GM23338 (cell line): ENCODE measurements at regions not wholly inside any gene's neighbourhood (a gene's known extent, or its start where the extent isn't known, plus 50 kb on each side); places are given as distances from the start of the nearest gene placed in this dataset.

Experiments used
- ATAC-seq: fragments of 200-7000 bp; cut with Tn5 transposase; 3 replicates; pipeline ENCODE4 v1.9.1; 2020
- DNase-seq: peaks from one replicate; pipeline ENCODE4 v3.0.0-alpha.2; 2015; ENCODE audit warnings: low spot score
- H2AFZ ChIP-seq: fragments of 200-600 bp; sonication (generic); 2 replicates; pipeline ENCODE4 v1.8.0; 2016; ENCODE audit warnings: antibody characterized with exemption, mild to moderate bottlenecking, moderate library complexity
- H3F3A ChIP-seq: fragments of 200-600 bp; sonication (generic); replicated peaks from 2 replicates; pipeline ENCODE4 v1.8.0; 2017; ENCODE audit warnings: antibody characterized with exemption, mixed run types, low read depth
- H3K27ac ChIP-seq: fragments of 200-600 bp; sonication (generic); 2 replicates; pipeline ENCODE4 v1.6.1; 2016; ENCODE audit warnings: low read depth
- H3K27me3 ChIP-seq: fragments of 200-600 bp; sonication (generic); 2 replicates; pipeline ENCODE4 v1.8.0; 2016; ENCODE audit warnings: mild to moderate bottlenecking, mixed run types, moderate library complexity; ENCODE audit not compliant: insufficient read depth
- H3K36me3 ChIP-seq: fragments of 200-600 bp; sonication (generic); 2 replicates; pipeline ENCODE4 v1.8.0; 2016; ENCODE audit warnings: mild to moderate bottlenecking; ENCODE audit not compliant: insufficient read depth
- H3K4me1 ChIP-seq: fragments of 200-600 bp; sonication (generic); 2 replicates; pipeline ENCODE4 v1.8.0; 2016; ENCODE audit warnings: mild to moderate bottlenecking, moderate library complexity; ENCODE audit not compliant: insufficient read depth
- H3K4me2 ChIP-seq: fragments of 200-600 bp; sonication (generic); 2 replicates; pipeline ENCODE4 v1.7.1; 2017; ENCODE audit warnings: mixed run types
- H3K4me3 ChIP-seq: fragments of 200-600 bp; sonication (generic); 2 replicates; pipeline ENCODE4 v1.6.1; 2016; ENCODE audit warnings: mixed run types
- H3K79me2 ChIP-seq: fragments of 200-600 bp; sonication (generic); replicated peaks from 2 replicates; pipeline ENCODE4 v1.8.0; 2017; ENCODE audit warnings: mild to moderate bottlenecking; ENCODE audit not compliant: insufficient read depth
- H3K9me2 ChIP-seq: fragments of 200-600 bp; sonication (generic); 2 replicates; pipeline ENCODE4 v1.8.0; 2017; ENCODE audit not compliant: insufficient read depth
- H4K20me1 ChIP-seq: fragments of 200-600 bp; sonication (generic); replicated peaks from 2 replicates; pipeline ENCODE4 v1.8.0; 2017; ENCODE audit warnings: mild to moderate bottlenecking; ENCODE audit not compliant: insufficient read depth
- H3K27ac Mint-ChIP-seq: 2 replicates; pipeline ENCODE4 v1.8.0; 2020; ENCODE audit warnings: inconsistent platforms, mild to moderate bottlenecking, moderate library complexity, mixed read lengths
- H3K27me3 Mint-ChIP-seq: 3 replicates; pipeline ENCODE4 v1.8.0; 2022; ENCODE audit warnings: low read depth, mild to moderate bottlenecking, moderate library complexity, mixed read lengths, inconsistent platforms; ENCODE audit not compliant: insufficient read depth, poor library complexity
- H3K36me3 Mint-ChIP-seq: 3 replicates; pipeline ENCODE4 v1.8.0; 2021; ENCODE audit warnings: low read depth, mild to moderate bottlenecking, inconsistent platforms, moderate library complexity, mixed read lengths
- H3K4me1 Mint-ChIP-seq: 3 replicates; pipeline ENCODE4 v1.8.0; 2020; ENCODE audit warnings: mild to moderate bottlenecking, inconsistent platforms, mixed read lengths
- H3K4me3 Mint-ChIP-seq: 3 replicates; pipeline ENCODE4 v1.8.0; 2021; ENCODE audit warnings: moderate library complexity, mild to moderate bottlenecking, inconsistent platforms, mixed read lengths
- H3K9me3 Mint-ChIP-seq: 3 replicates; pipeline ENCODE4 v1.8.0; 2020; ENCODE audit warnings: moderate library complexity, mild to moderate bottlenecking, inconsistent platforms, mixed read lengths
- CREB1 ChIP-seq: fragments of 250-450 bp; sonication (Bioruptor Pico); IDR thresholded peaks from 2 replicates; pipeline ENCODE4 v1.5.0; 2020; ENCODE audit warnings: low read depth, mild to moderate bottlenecking, moderate library complexity
- EZH2 ChIP-seq: fragments of 200-600 bp; sonication (generic); IDR thresholded peaks from one replicate; pipeline ENCODE4 v1.8.0; 2017; ENCODE audit warnings: antibody characterized with exemption, mild to moderate bottlenecking, low read depth; ENCODE audit not compliant: unreplicated experiment
- EZH2phosphoT487 ChIP-seq: fragments of 200-600 bp; sonication (generic); IDR thresholded peaks from one replicate; pipeline ENCODE4 v1.8.1; 2018; ENCODE audit warnings: antibody characterized with exemption; ENCODE audit not compliant: unreplicated experiment
- JUNB ChIP-seq: IDR thresholded peaks from one replicate; pipeline ENCODE4 v1.6.1; 2016; ENCODE audit warnings: antibody characterized with exemption; ENCODE audit not compliant: unreplicated experiment
- NANOG ChIP-seq: IDR thresholded peaks from 2 replicates; pipeline ENCODE4 v1.6.1; 2016; ENCODE audit warnings: antibody characterized with exemption, borderline replicate concordance
- POLR2AphosphoS5 ChIP-seq: IDR thresholded peaks from 2 replicates; pipeline ENCODE4 v1.6.1; 2016; ENCODE audit warnings: antibody characterized with exemption, low read depth
- REST ChIP-seq: IDR thresholded peaks from one replicate; pipeline ENCODE4 v1.6.1; 2018; ENCODE audit warnings: antibody characterized with exemption; ENCODE audit not compliant: unreplicated experiment
- STAT1 ChIP-seq: IDR thresholded peaks from one replicate; pipeline ENCODE4 v1.6.1; 2016; ENCODE audit warnings: antibody characterized with exemption; ENCODE audit not compliant: unreplicated experiment
- ZNF114 ChIP-seq: fragments of 250-450 bp; sonication (Bioruptor Pico); IDR thresholded peaks from 2 replicates; pipeline ENCODE4 v1.5.0; 2020; ENCODE audit warnings: mild to moderate bottlenecking, moderate library complexity
- TF ChIP-seq, protein P1 (sequence below), 2 experiments: fragments of 200-600 bp in 1 of 2; sonication (generic) in 1 of 2; conservative IDR thresholded peaks; 2 replicates each; pipeline versions ENCODE4 v1.5.1 to v1.6.1; 2016 to 2017; ENCODE audit warnings: antibody characterized with exemption in 2 of 2, low read depth in 2 of 2, mild to moderate bottlenecking in 2 of 2, moderate library complexity in 1 of 2
- TF ChIP-seq, protein P2 (sequence below): IDR thresholded peaks from 2 replicates; pipeline ENCODE4 v1.6.1; 2016; ENCODE audit warnings: antibody characterized with exemption

- ATAC-seq (no peak), DNase-seq (peak; percentile 48)
- Histone ChIP-seq H3F3A (no peaks in the 10 kb centered on the region), H3K79me2 (no peaks in the 10 kb centered on the region), H3K4me3 (no peak overlapping the region), H2AFZ (no peak overlapping the region), H3K36me3 (no peaks in the 10 kb centered on the region), H3K4me1 (no peaks in the 10 kb centered on the region), H4K20me1 (no peaks in the 10 kb centered on the region), H3K9me2 (no peaks in the 10 kb centered on the region), H3K4me2 (no peak overlapping the region), H3K27me3 (no peaks in the 10 kb centered on the region), H3K27ac (no peak overlapping the region)
- H3K9me3 Mint-ChIP-seq = 0 out of 3 replicates have a peak, but pooled peaks cover 5% of the 10 kb centered on the region
- peaks cover 3% of the 10 kb centered on the region; the same call in 1 of the 3 replicates for H3K4me1 Mint-ChIP-seq
- TF ChIP-seq, protein P1, sequence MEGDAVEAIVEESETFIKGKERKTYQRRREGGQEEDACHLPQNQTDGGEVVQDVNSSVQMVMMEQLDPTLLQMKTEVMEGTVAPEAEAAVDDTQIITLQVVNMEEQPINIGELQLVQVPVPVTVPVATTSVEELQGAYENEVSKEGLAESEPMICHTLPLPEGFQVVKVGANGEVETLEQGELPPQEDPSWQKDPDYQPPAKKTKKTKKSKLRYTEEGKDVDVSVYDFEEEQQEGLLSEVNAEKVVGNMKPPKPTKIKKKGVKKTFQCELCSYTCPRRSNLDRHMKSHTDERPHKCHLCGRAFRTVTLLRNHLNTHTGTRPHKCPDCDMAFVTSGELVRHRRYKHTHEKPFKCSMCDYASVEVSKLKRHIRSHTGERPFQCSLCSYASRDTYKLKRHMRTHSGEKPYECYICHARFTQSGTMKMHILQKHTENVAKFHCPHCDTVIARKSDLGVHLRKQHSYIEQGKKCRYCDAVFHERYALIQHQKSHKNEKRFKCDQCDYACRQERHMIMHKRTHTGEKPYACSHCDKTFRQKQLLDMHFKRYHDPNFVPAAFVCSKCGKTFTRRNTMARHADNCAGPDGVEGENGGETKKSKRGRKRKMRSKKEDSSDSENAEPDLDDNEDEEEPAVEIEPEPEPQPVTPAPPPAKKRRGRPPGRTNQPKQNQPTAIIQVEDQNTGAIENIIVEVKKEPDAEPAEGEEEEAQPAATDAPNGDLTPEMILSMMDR (conservative IDR thresholded peaks at IDR 0.05; ENCODE audit: low read depth in 2 of 2) = peak; percentile 21 to 54; a peak in 3 of 4 replicates
- no peak for TF ChIP-seq POLR2AphosphoS5
- H3K27ac Mint-ChIP-seq = no peak overlapping the region
- H3K36me3 Mint-ChIP-seq = peaks cover 10% of the 10 kb centered on the region; the same call in 2 of the 3 replicates
- no peak overlapping the region for H3K4me3 Mint-ChIP-seq
- H3K27me3 Mint-ChIP-seq = no peaks in the 10 kb centered on the region
These were observed 652.2 kb downstream of the UQCRFS1 start for GRCh38 chr19:28560786-28561185.

- Histone ChIP-seq H4K20me1 (no peaks in the 10 kb centered on the region), H3K4me1 (no peaks in the 10 kb centered on the region), H2AFZ (no peak overlapping the region), H3K4me2 (no peak overlapping the region), H3K36me3 (no peaks in the 10 kb centered on the region), H3K79me2 (no peaks in the 10 kb centered on the region), H3K27ac (no peak overlapping the region), H3K4me3 (no peak overlapping the region), H3K9me2 (no peaks in the 10 kb centered on the region; the same call in 1 of the 2 replicates), H3F3A (no peaks in the 10 kb centered on the region), H3K27me3 (no peaks in the 10 kb centered on the region)
- H3K27me3 Mint-ChIP-seq = no peaks in the 10 kb centered on the region
- DNase-seq (no peak), ATAC-seq (no peak)
- no peak overlapping the region for H3K4me3 Mint-ChIP-seq
- H3K27ac Mint-ChIP-seq = no peak overlapping the region
- H3K9me3 Mint-ChIP-seq = 0 out of 3 replicates have a peak, but pooled peaks cover 5% of the 10 kb centered on the region
- peaks cover 10% of the 10 kb centered on the region; the same call in 1 of the 3 replicates for H3K36me3 Mint-ChIP-seq
- peaks cover 3% of the 10 kb centered on the region; the same call in 1 of the 3 replicates for H3K4me1 Mint-ChIP-seq
- TF ChIP-seq, protein P2, sequence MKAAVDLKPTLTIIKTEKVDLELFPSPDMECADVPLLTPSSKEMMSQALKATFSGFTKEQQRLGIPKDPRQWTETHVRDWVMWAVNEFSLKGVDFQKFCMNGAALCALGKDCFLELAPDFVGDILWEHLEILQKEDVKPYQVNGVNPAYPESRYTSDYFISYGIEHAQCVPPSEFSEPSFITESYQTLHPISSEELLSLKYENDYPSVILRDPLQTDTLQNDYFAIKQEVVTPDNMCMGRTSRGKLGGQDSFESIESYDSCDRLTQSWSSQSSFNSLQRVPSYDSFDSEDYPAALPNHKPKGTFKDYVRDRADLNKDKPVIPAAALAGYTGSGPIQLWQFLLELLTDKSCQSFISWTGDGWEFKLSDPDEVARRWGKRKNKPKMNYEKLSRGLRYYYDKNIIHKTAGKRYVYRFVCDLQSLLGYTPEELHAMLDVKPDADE = no peak
- TF ChIP-seq EZH2phosphoT487 = no peak
- no peak for TF ChIP-seq EZH2
- TF ChIP-seq CREB1 (CRISPR knock-in tag) = no peak
- no peak for TF ChIP-seq NANOG
- TF ChIP-seq STAT1 = no peak
- no peak for TF ChIP-seq ZNF114 (CRISPR knock-in tag)
- TF ChIP-seq REST = no peak
- no peak for TF ChIP-seq JUNB
These were observed 654.2 kb downstream of the UQCRFS1 start for GRCh38 chr19:28558783-28559182.
